ENCODE measurements at regions not wholly inside any gene's neighbourhood (a gene's known extent, or its start where the extent isn't known, plus 50 kb on each side); places are given as distances from the start of the nearest gene placed in this dataset.

DNA sequence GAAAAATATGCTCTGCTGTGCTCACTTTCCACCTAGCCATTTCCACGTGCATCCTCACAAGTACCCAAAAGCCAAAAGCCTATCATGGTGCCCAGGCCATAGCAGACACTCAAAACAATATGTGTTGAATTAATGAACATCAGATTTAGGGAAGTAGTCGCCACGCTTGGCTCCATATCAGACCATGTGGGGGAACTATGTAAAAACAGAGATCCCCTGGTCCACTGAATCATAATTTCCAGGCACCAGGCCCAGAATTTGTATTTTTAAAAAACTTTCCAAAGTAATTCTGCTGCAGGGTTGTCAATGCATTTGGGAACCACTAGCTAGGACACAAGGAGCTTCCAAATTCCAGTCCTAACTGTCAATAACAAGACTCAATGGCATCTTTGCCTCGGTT, 77.3 kb downstream of the CNTN3 start:
- Histone ChIP-seq H3K27me3 (no peaks in the 10 kb centered on the region), H3K9me3 (no peaks in the 10 kb centered on the region), H3K27ac (no peak overlapping the region), H3K4me1 (no peaks in the 10 kb centered on the region), H3K4me3 (no peak overlapping the region), H3K36me3 (no peaks in the 10 kb centered on the region)
- DNase-seq (ENCODE audit: extremely low spot score in 2 of 2), result no peak
- TF ChIP-seq POLR2A (IDR thresholded peaks at IDR 0.05) (no peak), CTCF (IDR thresholded peaks at IDR 0.05) (no peak), POLR2AphosphoS5 (IDR thresholded peaks at IDR 0.05; ENCODE audit: insufficient read depth in 1 of 2, low read depth in 1 of 2) (no peak)
- intact Hi-C loops (cut with DNase I), result no loop called here

GRCh38 chr3:74535281-74535680, 79.2 kb downstream of the CNTN3 start:
- intact Hi-C loops (cut with DNase I), result no loop called here
- Histone ChIP-seq H3K27me3 (no peaks in the 10 kb centered on the region), H3K4me1 (no peaks in the 10 kb centered on the region), H3K27ac (no peak overlapping the region), H3K4me3 (no peak overlapping the region), H3K9me3 (no peaks in the 10 kb centered on the region), H3K36me3 (no peaks in the 10 kb centered on the region)
- no peak for TF ChIP-seq POLR2AphosphoS5 (IDR thresholded peaks at IDR 0.05; ENCODE audit: insufficient read depth in 1 of 2, low read depth in 1 of 2)
- TF ChIP-seq CTCF (IDR thresholded peaks at IDR 0.05), result no peak
- no peak for TF ChIP-seq POLR2A (IDR thresholded peaks at IDR 0.05)
- DNase-seq (ENCODE audit: extremely low spot score in 2 of 2), result no peak

GRCh38 chr3:74534611-74535010, 79.8 kb downstream of the CNTN3 start:
- no peak overlapping the region for H3K27ac ChIP-seq

GRCh38 chr3:74532446-74532845, 82.0 kb downstream of the CNTN3 start:
- no peak for DNase-seq (ENCODE audit: extremely low spot score in 2 of 2)

More at GRCh38 chr3:74534611-74535010, 79.8 kb downstream of the CNTN3 start:
- TF ChIP-seq POLR2A (IDR thresholded peaks at IDR 0.05), result no peak
- TF ChIP-seq CTCF (IDR thresholded peaks at IDR 0.05), result no peak
- no peak for TF ChIP-seq POLR2AphosphoS5 (IDR thresholded peaks at IDR 0.05; ENCODE audit: insufficient read depth in 1 of 2, low read depth in 1 of 2)
- no peak for DNase-seq (ENCODE audit: extremely low spot score in 2 of 2)
- no peaks in the 10 kb centered on the region for H3K4me1 ChIP-seq
- no peaks in the 10 kb centered on the region for H3K9me3 ChIP-seq
- no peaks in the 10 kb centered on the region for H3K27me3 ChIP-seq
- H3K36me3 ChIP-seq, result no peaks in the 10 kb centered on the region
- intact Hi-C loops (cut with DNase I), result no loop called here
- no peak overlapping the region for H3K4me3 ChIP-seq

DNA sequence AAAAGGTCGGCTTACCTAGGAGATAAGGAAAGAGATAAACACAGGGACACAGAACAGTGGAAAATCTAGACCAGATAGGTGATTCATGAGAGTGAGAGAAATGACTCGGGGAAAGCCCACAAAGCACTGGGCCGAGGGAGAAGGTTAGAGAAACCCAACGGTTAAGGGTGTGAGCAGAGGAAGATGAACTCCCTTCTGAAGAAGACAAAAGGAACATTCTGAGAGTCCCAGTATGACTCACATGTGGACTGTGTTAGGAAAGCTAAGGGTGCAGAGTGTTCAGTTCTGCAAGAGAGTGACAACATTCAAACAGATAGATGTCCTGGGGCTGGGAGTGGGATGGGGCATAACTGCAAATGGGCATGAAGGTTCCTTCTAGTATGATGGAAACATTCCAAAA, 83.0 kb downstream of the CNTN3 start:
- no peaks in the 10 kb centered on the region for H3K4me1 ChIP-seq
- no peak for DNase-seq (ENCODE audit: extremely low spot score in 2 of 2)
- no peak overlapping the region for H3K27ac ChIP-seq
- intact Hi-C loops (cut with DNase I), result no loop called here
- H3K4me3 ChIP-seq, result no peak overlapping the region
- no peaks in the 10 kb centered on the region for H3K9me3 ChIP-seq
- TF ChIP-seq CTCF (IDR thresholded peaks at IDR 0.05) (no peak), POLR2A (IDR thresholded peaks at IDR 0.05) (no peak), POLR2AphosphoS5 (IDR thresholded peaks at IDR 0.05; ENCODE audit: insufficient read depth in 1 of 2, low read depth in 1 of 2) (no peak)
- H3K36me3 ChIP-seq, result no peaks in the 10 kb centered on the region
- no peaks in the 10 kb centered on the region for H3K27me3 ChIP-seq

More at GRCh38 chr3:74532446-74532845, 82.0 kb downstream of the CNTN3 start:
- intact Hi-C loops (cut with DNase I), result no loop called here
- Histone ChIP-seq H3K9me3 (no peaks in the 10 kb centered on the region), H3K27ac (no peak overlapping the region), H3K27me3 (no peaks in the 10 kb centered on the region), H3K4me3 (no peak overlapping the region), H3K36me3 (no peaks in the 10 kb centered on the region), H3K4me1 (no peaks in the 10 kb centered on the region)
- TF ChIP-seq POLR2AphosphoS5 (IDR thresholded peaks at IDR 0.05; ENCODE audit: insufficient read depth in 1 of 2, low read depth in 1 of 2) (no peak), CTCF (IDR thresholded peaks at IDR 0.05) (no peak), POLR2A (IDR thresholded peaks at IDR 0.05) (no peak)

Data from vagina (tissue), 2 donors.